ENCODE measurements at regions not wholly inside any gene's neighbourhood (a gene's known extent, or its start where the extent isn't known, plus 50 kb on each side); places are given as distances from the start of the nearest gene placed in this dataset.

- Mint-ChIP-seq H3K27me3 (ENCODE audit: low read depth) (no peaks in the 10 kb centered on the region), H3K27ac (no peak overlapping the region), H3K4me3 (no peak overlapping the region), H3K36me3 (peaks cover 3% of the 10 kb centered on the region), H3K4me1 (no peaks in the 10 kb centered on the region), H3K9me3 (peaks cover 32% of the 10 kb centered on the region)
- no peak for DNase-seq (ENCODE audit: low spot score in 2 of 2, unreplicated experiment in 2 of 2)
- no peak for TF ChIP-seq CTCF (IDR thresholded peaks at IDR 0.05; ENCODE audit: unreplicated experiment)
Measured at GRCh38 chr6:170000071-170000843, 248.8 kb downstream of the ERMARD start.

- Mint-ChIP-seq H3K9me3 (peaks cover 28% of the 10 kb centered on the region), H3K27me3 (ENCODE audit: low read depth) (peaks cover 2% of the 10 kb centered on the region), H3K27ac (no peak overlapping the region), H3K4me1 (no peaks in the 10 kb centered on the region), H3K4me3 (no peak overlapping the region), H3K36me3 (no peaks in the 10 kb centered on the region)
- TF ChIP-seq CTCF (IDR thresholded peaks at IDR 0.05; ENCODE audit: unreplicated experiment): no peak
- peak in 1 of 2 experiments; percentile 19 for DNase-seq (ENCODE audit: low spot score in 2 of 2, unreplicated experiment in 2 of 2)
Measured at GRCh38 chr6:169999367-169999766, 247.9 kb downstream of the ERMARD start.

GRCh38 chr6:169998457-169998856, 247.0 kb downstream of the ERMARD start:
- H3K36me3 Mint-ChIP-seq: no peaks in the 10 kb centered on the region
- H3K9me3 Mint-ChIP-seq: peaks cover 22% of the 10 kb centered on the region
- H3K27me3 Mint-ChIP-seq (ENCODE audit: low read depth): peaks cover 2% of the 10 kb centered on the region
- no peak for TF ChIP-seq CTCF (IDR thresholded peaks at IDR 0.05; ENCODE audit: unreplicated experiment)
- DNase-seq (ENCODE audit: low spot score in 2 of 2, unreplicated experiment in 2 of 2): peak in 1 of 2 experiments; percentile 22
- no peak overlapping the region for H3K27ac Mint-ChIP-seq
- no peaks in the 10 kb centered on the region for H3K4me1 Mint-ChIP-seq
- no peak overlapping the region for H3K4me3 Mint-ChIP-seq

GRCh38 chr6:169997930-169998218, 246.5 kb downstream of the ERMARD start:
- peaks cover 16% of the 10 kb centered on the region for H3K9me3 Mint-ChIP-seq
- DNase-seq (ENCODE audit: low spot score in 2 of 2, unreplicated experiment in 2 of 2): peak in 1 of 2 experiments; percentile 34
- no peaks in the 10 kb centered on the region for H3K36me3 Mint-ChIP-seq
- no peak overlapping the region for H3K4me3 Mint-ChIP-seq
- TF ChIP-seq CTCF (IDR thresholded peaks at IDR 0.05; ENCODE audit: unreplicated experiment): no peak
- peaks cover 2% of the 10 kb centered on the region for H3K27me3 Mint-ChIP-seq (ENCODE audit: low read depth)
- H3K4me1 Mint-ChIP-seq: no peaks in the 10 kb centered on the region
- no peak overlapping the region for H3K27ac Mint-ChIP-seq

GRCh38 chr6:169997187-169997929, 245.9 kb downstream of the ERMARD start:
- Mint-ChIP-seq H3K36me3 (no peaks in the 10 kb centered on the region), H3K27ac (no peak overlapping the region), H3K9me3 (peaks cover 11% of the 10 kb centered on the region), H3K27me3 (ENCODE audit: low read depth) (peaks cover 2% of the 10 kb centered on the region), H3K4me3 (no peak overlapping the region), H3K4me1 (no peaks in the 10 kb centered on the region)
- peak in 1 of 2 experiments; percentile 24 for DNase-seq (ENCODE audit: low spot score in 2 of 2, unreplicated experiment in 2 of 2)
- TF ChIP-seq CTCF (IDR thresholded peaks at IDR 0.05; ENCODE audit: unreplicated experiment): no peak
